ENCODE measurements at regions not wholly inside any gene's neighbourhood (a gene's known extent, or its start where the extent isn't known, plus 50 kb on each side); places are given as distances from the start of the nearest gene placed in this dataset.

DNA sequence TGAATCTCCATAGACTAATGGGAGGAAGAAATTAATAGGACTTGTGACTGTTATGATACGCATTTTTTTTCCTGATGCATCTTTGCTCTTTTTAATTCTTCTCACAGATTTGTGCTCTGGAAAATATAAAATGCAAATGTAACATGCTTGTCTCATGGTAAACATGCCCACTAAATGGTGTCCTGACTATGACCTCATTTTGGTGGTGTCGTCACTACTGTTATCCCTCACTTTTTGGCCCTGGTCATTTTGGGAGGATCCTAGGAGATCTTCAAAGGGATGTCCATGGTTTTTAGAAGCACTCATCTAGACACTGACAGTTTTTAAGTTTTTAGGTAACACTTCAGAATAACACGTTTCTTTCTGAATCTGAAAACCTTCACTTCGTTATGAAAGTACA, 790.8 kb upstream of the FBXO33 start:
- Histone ChIP-seq H3K4me2 (ENCODE audit: extremely low read depth, insufficient read depth, low read length) (no peak overlapping the region), H3K27ac (ENCODE audit: insufficient read depth, low read length) (no peak overlapping the region)

DNA sequence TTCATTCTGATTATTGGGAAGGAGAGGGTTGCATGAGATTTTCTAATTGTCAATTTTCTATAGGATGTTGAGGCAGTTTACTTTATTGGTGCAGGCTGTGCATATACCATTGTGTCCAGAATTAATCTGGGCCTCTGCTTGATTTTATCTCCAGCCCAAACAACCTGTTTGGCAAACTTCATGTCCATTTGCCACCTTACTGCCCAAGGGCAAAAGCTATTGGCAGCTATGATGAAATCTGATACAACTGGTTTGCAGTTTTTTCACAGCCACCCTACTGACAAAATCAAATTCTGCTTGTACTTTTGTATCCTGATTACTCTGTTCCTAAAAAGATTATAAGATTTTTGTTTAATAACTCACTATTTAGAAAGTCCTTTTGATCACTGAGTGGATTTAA, 789.2 kb upstream of the FBXO33 start:
- TF ChIP-seq, protein P1, sequence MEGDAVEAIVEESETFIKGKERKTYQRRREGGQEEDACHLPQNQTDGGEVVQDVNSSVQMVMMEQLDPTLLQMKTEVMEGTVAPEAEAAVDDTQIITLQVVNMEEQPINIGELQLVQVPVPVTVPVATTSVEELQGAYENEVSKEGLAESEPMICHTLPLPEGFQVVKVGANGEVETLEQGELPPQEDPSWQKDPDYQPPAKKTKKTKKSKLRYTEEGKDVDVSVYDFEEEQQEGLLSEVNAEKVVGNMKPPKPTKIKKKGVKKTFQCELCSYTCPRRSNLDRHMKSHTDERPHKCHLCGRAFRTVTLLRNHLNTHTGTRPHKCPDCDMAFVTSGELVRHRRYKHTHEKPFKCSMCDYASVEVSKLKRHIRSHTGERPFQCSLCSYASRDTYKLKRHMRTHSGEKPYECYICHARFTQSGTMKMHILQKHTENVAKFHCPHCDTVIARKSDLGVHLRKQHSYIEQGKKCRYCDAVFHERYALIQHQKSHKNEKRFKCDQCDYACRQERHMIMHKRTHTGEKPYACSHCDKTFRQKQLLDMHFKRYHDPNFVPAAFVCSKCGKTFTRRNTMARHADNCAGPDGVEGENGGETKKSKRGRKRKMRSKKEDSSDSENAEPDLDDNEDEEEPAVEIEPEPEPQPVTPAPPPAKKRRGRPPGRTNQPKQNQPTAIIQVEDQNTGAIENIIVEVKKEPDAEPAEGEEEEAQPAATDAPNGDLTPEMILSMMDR (conservative IDR thresholded peaks at IDR 0.05 in 1 of 2, IDR thresholded peaks at IDR 0.05 in 1 of 2; ENCODE audit: low read depth in 1 of 2, low read length in 2 of 2): no peak
- TF ChIP-seq EZH2 (IDR thresholded peaks at IDR 0.05; ENCODE audit: low read length, missing control alignments): no peak
- H3K4me3 ChIP-seq (replicated peaks in 1 of 4; ENCODE audit: control extremely low read depth in 1 of 4, insufficient read depth in 1 of 4, low read depth in 3 of 4, low read length in 4 of 4): no peak overlapping the region
- H3K4me2 ChIP-seq (ENCODE audit: extremely low read depth, insufficient read depth, low read length): no peak overlapping the region
- no peak overlapping the region for H3K9ac ChIP-seq (ENCODE audit: insufficient read depth, low read length)
- no peaks in the 10 kb centered on the region for H3K9me3 ChIP-seq (ENCODE audit: control insufficient read depth, insufficient read depth, low read depth, low read length)
- H4K20me1 ChIP-seq (ENCODE audit: control insufficient read depth, extremely low read depth, insufficient read depth, low read length): no peaks in the 10 kb centered on the region
- no peaks in the 10 kb centered on the region for H3K79me2 ChIP-seq (ENCODE audit: control insufficient read depth, insufficient read depth, low read length)
- H2AFZ ChIP-seq (ENCODE audit: low read length): no peak overlapping the region
- H3K27me3 ChIP-seq (ENCODE audit: control insufficient read depth, insufficient read depth, low read length): no peaks in the 10 kb centered on the region
- H3K36me3 ChIP-seq (ENCODE audit: control insufficient read depth, insufficient read depth, low read length): no peaks in the 10 kb centered on the region
- DNase-seq (ENCODE audit: low read depth in 2 of 2): no peak
- H3K27ac ChIP-seq (ENCODE audit: insufficient read depth, low read length): no peak overlapping the region
- H3K4me1 ChIP-seq (ENCODE audit: control insufficient read depth, extremely low read depth, insufficient read depth, low read length): no peaks in the 10 kb centered on the region

More for the DNA sequence above, 790.8 kb upstream of the FBXO33 start:
- no peaks in the 10 kb centered on the region for H3K27me3 ChIP-seq (ENCODE audit: control insufficient read depth, insufficient read depth, low read length)
- TF ChIP-seq, protein P1 (conservative IDR thresholded peaks at IDR 0.05 in 1 of 2, IDR thresholded peaks at IDR 0.05 in 1 of 2; ENCODE audit: low read depth in 1 of 2, low read length in 2 of 2): no peak
- no peak for TF ChIP-seq EZH2 (IDR thresholded peaks at IDR 0.05; ENCODE audit: low read length, missing control alignments)
- no peaks in the 10 kb centered on the region for H4K20me1 ChIP-seq (ENCODE audit: control insufficient read depth, extremely low read depth, insufficient read depth, low read length)
- DNase-seq (ENCODE audit: low read depth in 2 of 2): no peak
- no peak overlapping the region for H3K9ac ChIP-seq (ENCODE audit: insufficient read depth, low read length)
- no peak overlapping the region for H2AFZ ChIP-seq (ENCODE audit: low read length)
- no peaks in the 10 kb centered on the region for H3K79me2 ChIP-seq (ENCODE audit: control insufficient read depth, insufficient read depth, low read length)
- H3K4me3 ChIP-seq (replicated peaks in 1 of 4; ENCODE audit: control extremely low read depth in 1 of 4, insufficient read depth in 1 of 4, low read depth in 3 of 4, low read length in 4 of 4): no peak overlapping the region
- H3K4me1 ChIP-seq (ENCODE audit: control insufficient read depth, extremely low read depth, insufficient read depth, low read length): no peaks in the 10 kb centered on the region
- no peaks in the 10 kb centered on the region for H3K36me3 ChIP-seq (ENCODE audit: control insufficient read depth, insufficient read depth, low read length)
- no peaks in the 10 kb centered on the region for H3K9me3 ChIP-seq (ENCODE audit: control insufficient read depth, insufficient read depth, low read depth, low read length)

DNA sequence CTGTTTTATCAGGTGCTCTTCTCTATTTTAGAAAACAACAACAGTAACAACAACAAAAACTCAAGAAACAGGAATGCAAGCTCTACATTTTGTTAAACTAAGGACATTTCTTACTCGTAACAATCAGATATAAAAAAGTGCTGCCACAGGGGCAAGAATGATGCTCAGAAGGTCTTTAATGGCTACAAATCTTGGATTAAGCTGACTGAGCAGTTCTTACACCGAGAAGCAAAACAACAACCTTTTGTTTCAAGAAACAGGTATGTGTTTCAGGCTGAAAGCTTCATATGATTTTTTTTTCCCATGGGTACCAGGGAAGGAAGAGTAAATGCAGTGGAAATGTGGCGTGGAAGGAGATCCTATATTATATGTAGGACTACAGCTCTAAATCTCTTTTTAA, 786.8 kb upstream of the FBXO33 start:
- H3K4me1 ChIP-seq (ENCODE audit: control insufficient read depth, extremely low read depth, insufficient read depth, low read length): no peaks in the 10 kb centered on the region
- H4K20me1 ChIP-seq (ENCODE audit: control insufficient read depth, extremely low read depth, insufficient read depth, low read length): no peaks in the 10 kb centered on the region
- H3K9me3 ChIP-seq (ENCODE audit: control insufficient read depth, insufficient read depth, low read depth, low read length): no peaks in the 10 kb centered on the region
- H3K36me3 ChIP-seq (ENCODE audit: control insufficient read depth, insufficient read depth, low read length): no peaks in the 10 kb centered on the region
- TF ChIP-seq EZH2 (IDR thresholded peaks at IDR 0.05; ENCODE audit: low read length, missing control alignments): no peak
- TF ChIP-seq, protein P1 (conservative IDR thresholded peaks at IDR 0.05 in 1 of 2, IDR thresholded peaks at IDR 0.05 in 1 of 2; ENCODE audit: low read depth in 1 of 2, low read length in 2 of 2): no peak
- H3K4me3 ChIP-seq (replicated peaks in 1 of 4; ENCODE audit: control extremely low read depth in 1 of 4, insufficient read depth in 1 of 4, low read depth in 3 of 4, low read length in 4 of 4): no peak overlapping the region
- no peak overlapping the region for H3K4me2 ChIP-seq (ENCODE audit: extremely low read depth, insufficient read depth, low read length)
- no peak overlapping the region for H2AFZ ChIP-seq (ENCODE audit: low read length)
- no peaks in the 10 kb centered on the region for H3K27me3 ChIP-seq (ENCODE audit: control insufficient read depth, insufficient read depth, low read length)
- DNase-seq (ENCODE audit: low read depth in 2 of 2): no peak
- no peaks in the 10 kb centered on the region for H3K79me2 ChIP-seq (ENCODE audit: control insufficient read depth, insufficient read depth, low read length)
- no peak overlapping the region for H3K27ac ChIP-seq (ENCODE audit: insufficient read depth, low read length)
- H3K9ac ChIP-seq (ENCODE audit: insufficient read depth, low read length): no peak overlapping the region

Data from fibroblast of lung (primary cell).